ENCODE measurements at regions not wholly inside any gene's neighbourhood (a gene's known extent, or its start where the extent isn't known, plus 50 kb on each side); places are given as distances from the start of the nearest gene placed in this dataset.

- Histone ChIP-seq H3K4me3 (replicated peaks in 1 of 2; ENCODE audit: low read depth in 1 of 2, low read length in 2 of 2) (no peak overlapping the region), H3K9ac (ENCODE audit: low read length) (no peak overlapping the region), H3K4me2 (ENCODE audit: low read length) (no peak overlapping the region), H3K27ac (ENCODE audit: low read depth, low read length) (no peak overlapping the region), H3K36me3 (ENCODE audit: control insufficient read depth in 1 of 2, insufficient read depth in 2 of 2, low read length in 2 of 2) (no peaks in the 10 kb centered on the region), H4K20me1 (ENCODE audit: insufficient read depth) (no peaks in the 10 kb centered on the region), H3K27me3 (ENCODE audit: insufficient read depth, low read length) (peaks cover 24% of the 10 kb centered on the region), H2AFZ (ENCODE audit: low read depth, low read length, poor library complexity, severe bottlenecking) (no peak overlapping the region), H3K9me3 (ENCODE audit: control insufficient read depth in 1 of 2, insufficient read depth in 1 of 2, low read depth in 1 of 2, low read length in 2 of 2) (no peaks in the 10 kb centered on the region), H3K79me2 (ENCODE audit: insufficient read depth, low read length) (no peaks in the 10 kb centered on the region), H3K4me1 (ENCODE audit: control insufficient read depth in 1 of 2, insufficient read depth in 2 of 2, low read length in 2 of 2) (no peaks in the 10 kb centered on the region), H3K9me2 (ENCODE audit: insufficient read depth) (no peaks in the 10 kb centered on the region)
- ChIA-PET RAD21 (ENCODE audit: low non-redundant PET in 1 of 2, low total read pairs in 2 of 2, uncharacterized antibody in 2 of 2, unreplicated experiment in 2 of 2) (no interaction called here), POLR2A (no interaction called here), CTCF (no interaction called here)
- TF ChIP-seq RAD21 (IDR thresholded peaks at IDR 0.05; ENCODE audit: low read depth) (no peak), CBX3 (IDR thresholded peaks at IDR 0.05; ENCODE audit: low read depth) (no peak), SP1 (IDR thresholded peaks at IDR 0.05; ENCODE audit: low read depth) (no peak), REST (IDR thresholded peaks at IDR 0.05; ENCODE audit: low read depth) (no peak), EZH2 (IDR thresholded peaks at IDR 0.05) (no peak), EZH2phosphoT487 (IDR thresholded peaks at IDR 0.05; ENCODE audit: borderline replicate concordance) (no peak), ELF1 (IDR thresholded peaks at IDR 0.05; ENCODE audit: borderline replicate concordance, low read depth) (no peak), ZNF274 (IDR thresholded peaks at IDR 0.05; ENCODE audit: low read depth, low read length) (no peak), MAX (IDR thresholded peaks at IDR 0.05) (no peak), FOSL1 (IDR thresholded peaks at IDR 0.05; ENCODE audit: low read depth) (no peak), CEBPB (IDR thresholded peaks at IDR 0.05; ENCODE audit: low read depth) (no peak), SIN3A (IDR thresholded peaks at IDR 0.05; ENCODE audit: low read depth) (no peak), SRF (IDR thresholded peaks at IDR 0.05; ENCODE audit: low read depth) (no peak), YY1 (IDR thresholded peaks at IDR 0.05; ENCODE audit: extremely low read depth, insufficient replicate concordance, low read depth, low read length) (no peak), POLR2AphosphoS5 (IDR thresholded peaks at IDR 0.05; ENCODE audit: low read depth, low read length) (no peak), ZFX (IDR thresholded peaks at IDR 0.05) (no peak), ZBTB33 (IDR thresholded peaks at IDR 0.05; ENCODE audit: extremely low read depth, insufficient replicate concordance, low read length) (no peak), EGR1 (IDR thresholded peaks at IDR 0.05; ENCODE audit: low read depth) (no peak)
- TF ChIP-seq, protein P1, sequence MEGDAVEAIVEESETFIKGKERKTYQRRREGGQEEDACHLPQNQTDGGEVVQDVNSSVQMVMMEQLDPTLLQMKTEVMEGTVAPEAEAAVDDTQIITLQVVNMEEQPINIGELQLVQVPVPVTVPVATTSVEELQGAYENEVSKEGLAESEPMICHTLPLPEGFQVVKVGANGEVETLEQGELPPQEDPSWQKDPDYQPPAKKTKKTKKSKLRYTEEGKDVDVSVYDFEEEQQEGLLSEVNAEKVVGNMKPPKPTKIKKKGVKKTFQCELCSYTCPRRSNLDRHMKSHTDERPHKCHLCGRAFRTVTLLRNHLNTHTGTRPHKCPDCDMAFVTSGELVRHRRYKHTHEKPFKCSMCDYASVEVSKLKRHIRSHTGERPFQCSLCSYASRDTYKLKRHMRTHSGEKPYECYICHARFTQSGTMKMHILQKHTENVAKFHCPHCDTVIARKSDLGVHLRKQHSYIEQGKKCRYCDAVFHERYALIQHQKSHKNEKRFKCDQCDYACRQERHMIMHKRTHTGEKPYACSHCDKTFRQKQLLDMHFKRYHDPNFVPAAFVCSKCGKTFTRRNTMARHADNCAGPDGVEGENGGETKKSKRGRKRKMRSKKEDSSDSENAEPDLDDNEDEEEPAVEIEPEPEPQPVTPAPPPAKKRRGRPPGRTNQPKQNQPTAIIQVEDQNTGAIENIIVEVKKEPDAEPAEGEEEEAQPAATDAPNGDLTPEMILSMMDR (IDR thresholded peaks at IDR 0.05 in 2 of 3, conservative IDR thresholded peaks at IDR 0.05 in 1 of 3; ENCODE audit: borderline replicate concordance in 1 of 3, insufficient read depth in 1 of 3, low read depth in 2 of 3, low read length in 2 of 3): no peak
- intact Hi-C loops (cut with micrococcal nuclease): no loop called here
- ATAC-seq: no peak
- no peak for DNase-seq (ENCODE audit: low read depth, low spot score)
- BruUV-seq (replicated peaks): no TSS peak
Measured at GRCh38 chr6:156509496-156509895, 267.7 kb upstream of the ARID1B start.
